HL-60 (cell line): ENCODE measurements at regions not wholly inside any gene's neighbourhood (a gene's known extent, or its start where the extent isn't known, plus 50 kb on each side); places are given as distances from the start of the nearest gene placed in this dataset.

Experiments used
- GABPA ChIP-seq: IDR thresholded peaks from 2 replicates; pipeline ENCODE4 v1.6.1; 2012; ENCODE audit warnings: low read depth
- POLR2AphosphoS5 ChIP-seq: IDR thresholded peaks from 2 replicates; pipeline ENCODE4 v1.6.1; 2012; ENCODE audit warnings: low read depth
- TF ChIP-seq, protein P1 (sequence below): IDR thresholded peaks from one replicate; pipeline ENCODE4 v1.5.1; 2011; ENCODE audit warnings: low read length, control low read depth, inconsistent platforms; ENCODE audit not compliant: insufficient read depth
- TF ChIP-seq, protein P2 (sequence below): IDR thresholded peaks from 2 replicates; pipeline ENCODE4 v1.6.1; 2012; ENCODE audit warnings: low read depth; ENCODE audit not compliant: insufficient replicate concordance

DNA sequence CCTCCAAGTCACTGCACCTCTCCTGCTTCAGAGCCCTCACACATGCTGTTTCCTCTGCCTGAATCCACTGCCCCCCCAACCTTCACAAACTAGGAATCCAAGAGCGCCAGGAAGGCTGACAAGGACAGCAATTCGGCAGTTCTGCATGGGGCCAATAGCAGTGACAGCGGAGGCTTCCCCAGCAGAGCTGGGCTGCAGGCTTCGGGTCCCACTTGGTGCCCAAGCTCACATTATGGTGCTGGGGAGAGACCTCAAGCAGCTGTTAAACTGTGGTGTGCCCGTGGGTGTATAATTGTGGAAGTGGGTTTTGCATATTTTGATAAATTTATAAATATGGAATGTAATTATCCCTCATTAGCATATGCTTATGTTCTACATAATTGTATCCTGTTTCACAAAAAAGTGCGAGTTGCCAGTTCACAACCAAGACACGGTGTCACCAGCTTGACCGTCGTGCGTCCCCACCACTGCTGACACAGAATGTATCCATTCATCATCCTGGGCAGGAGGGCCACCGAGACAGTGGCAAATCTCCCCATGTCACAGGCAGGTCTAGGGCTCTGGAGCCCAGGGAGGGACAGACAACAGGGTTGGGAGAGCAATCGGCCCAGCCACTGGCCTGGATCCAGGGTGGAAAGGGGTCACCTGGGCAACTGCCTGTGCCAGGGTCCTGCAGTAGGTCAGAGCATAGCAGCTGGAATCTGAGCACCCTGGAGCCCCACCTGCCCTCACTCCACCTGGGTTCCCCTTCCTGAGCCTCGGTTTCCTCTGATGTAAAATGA lies 81.6 kb downstream of the MATN1 start:
- TF ChIP-seq, protein P1, sequence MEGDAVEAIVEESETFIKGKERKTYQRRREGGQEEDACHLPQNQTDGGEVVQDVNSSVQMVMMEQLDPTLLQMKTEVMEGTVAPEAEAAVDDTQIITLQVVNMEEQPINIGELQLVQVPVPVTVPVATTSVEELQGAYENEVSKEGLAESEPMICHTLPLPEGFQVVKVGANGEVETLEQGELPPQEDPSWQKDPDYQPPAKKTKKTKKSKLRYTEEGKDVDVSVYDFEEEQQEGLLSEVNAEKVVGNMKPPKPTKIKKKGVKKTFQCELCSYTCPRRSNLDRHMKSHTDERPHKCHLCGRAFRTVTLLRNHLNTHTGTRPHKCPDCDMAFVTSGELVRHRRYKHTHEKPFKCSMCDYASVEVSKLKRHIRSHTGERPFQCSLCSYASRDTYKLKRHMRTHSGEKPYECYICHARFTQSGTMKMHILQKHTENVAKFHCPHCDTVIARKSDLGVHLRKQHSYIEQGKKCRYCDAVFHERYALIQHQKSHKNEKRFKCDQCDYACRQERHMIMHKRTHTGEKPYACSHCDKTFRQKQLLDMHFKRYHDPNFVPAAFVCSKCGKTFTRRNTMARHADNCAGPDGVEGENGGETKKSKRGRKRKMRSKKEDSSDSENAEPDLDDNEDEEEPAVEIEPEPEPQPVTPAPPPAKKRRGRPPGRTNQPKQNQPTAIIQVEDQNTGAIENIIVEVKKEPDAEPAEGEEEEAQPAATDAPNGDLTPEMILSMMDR: no peak
- TF ChIP-seq POLR2AphosphoS5: no peak
- TF ChIP-seq, protein P2, sequence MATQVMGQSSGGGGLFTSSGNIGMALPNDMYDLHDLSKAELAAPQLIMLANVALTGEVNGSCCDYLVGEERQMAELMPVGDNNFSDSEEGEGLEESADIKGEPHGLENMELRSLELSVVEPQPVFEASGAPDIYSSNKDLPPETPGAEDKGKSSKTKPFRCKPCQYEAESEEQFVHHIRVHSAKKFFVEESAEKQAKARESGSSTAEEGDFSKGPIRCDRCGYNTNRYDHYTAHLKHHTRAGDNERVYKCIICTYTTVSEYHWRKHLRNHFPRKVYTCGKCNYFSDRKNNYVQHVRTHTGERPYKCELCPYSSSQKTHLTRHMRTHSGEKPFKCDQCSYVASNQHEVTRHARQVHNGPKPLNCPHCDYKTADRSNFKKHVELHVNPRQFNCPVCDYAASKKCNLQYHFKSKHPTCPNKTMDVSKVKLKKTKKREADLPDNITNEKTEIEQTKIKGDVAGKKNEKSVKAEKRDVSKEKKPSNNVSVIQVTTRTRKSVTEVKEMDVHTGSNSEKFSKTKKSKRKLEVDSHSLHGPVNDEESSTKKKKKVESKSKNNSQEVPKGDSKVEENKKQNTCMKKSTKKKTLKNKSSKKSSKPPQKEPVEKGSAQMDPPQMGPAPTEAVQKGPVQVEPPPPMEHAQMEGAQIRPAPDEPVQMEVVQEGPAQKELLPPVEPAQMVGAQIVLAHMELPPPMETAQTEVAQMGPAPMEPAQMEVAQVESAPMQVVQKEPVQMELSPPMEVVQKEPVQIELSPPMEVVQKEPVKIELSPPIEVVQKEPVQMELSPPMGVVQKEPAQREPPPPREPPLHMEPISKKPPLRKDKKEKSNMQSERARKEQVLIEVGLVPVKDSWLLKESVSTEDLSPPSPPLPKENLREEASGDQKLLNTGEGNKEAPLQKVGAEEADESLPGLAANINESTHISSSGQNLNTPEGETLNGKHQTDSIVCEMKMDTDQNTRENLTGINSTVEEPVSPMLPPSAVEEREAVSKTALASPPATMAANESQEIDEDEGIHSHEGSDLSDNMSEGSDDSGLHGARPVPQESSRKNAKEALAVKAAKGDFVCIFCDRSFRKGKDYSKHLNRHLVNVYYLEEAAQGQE: no peak
- no peak for TF ChIP-seq GABPA
